GM12891 (cell line): ENCODE measurements at regions not wholly inside any gene's neighbourhood (a gene's known extent, or its start where the extent isn't known, plus 50 kb on each side); places are given as distances from the start of the nearest gene placed in this dataset.
"Not testable (repeated sequence)": the region's sequence is repeated elsewhere in the genome, so short reads cannot be mapped to it uniquely, and the experiment has no call there.

ENCODE experiments used
- DNase-seq: peaks from one replicate; pipeline ENCODE4 v3.0.0; 2011; ENCODE audit warnings: low spot score; ENCODE audit not compliant: insufficient read length
- FAIRE-seq: peaks from 2 replicates; lab custom pipeline; 2011; peaks lifted over from hg19 to GRCh38; lab: Jason Lieb, UNC
- PAX5 ChIP-seq: IDR thresholded peaks from 2 replicates; pipeline ENCODE4 v1.6.1; 2011; ENCODE audit warnings: low read length, moderate library complexity, mild to moderate bottlenecking; ENCODE audit not compliant: insufficient read depth, severe bottlenecking
- POLR2A ChIP-seq: IDR thresholded peaks from 2 replicates; pipeline ENCODE4 v1.6.1; 2011; ENCODE audit warnings: low read depth, low read length, control low read depth
- POLR2AphosphoS5 ChIP-seq: IDR thresholded peaks from 2 replicates; pipeline ENCODE4 v1.6.1; 2011; ENCODE audit warnings: low read depth, low read length, control low read depth
- POU2F2 ChIP-seq: IDR thresholded peaks from 2 replicates; pipeline ENCODE4 v1.6.1; 2011; ENCODE audit warnings: low read depth, mild to moderate bottlenecking, control low read depth, low read length, moderate library complexity
- SPI1 ChIP-seq: IDR thresholded peaks from 2 replicates; pipeline ENCODE4 v1.6.1; 2011; ENCODE audit warnings: low read depth, low read length, control low read depth
- TAF1 ChIP-seq: IDR thresholded peaks from 2 replicates; pipeline ENCODE4 v1.6.1; 2011; ENCODE audit warnings: low read depth, low read length, control low read depth

GRCh38 chr14:43671716-43672485 lies 835.2 kb downstream of the FSCB start:
- FAIRE-seq (no peak), DNase-seq (no peak)
- TF ChIP-seq POLR2AphosphoS5 (no peak), PAX5 (no peak), SPI1 (no peak), POLR2A (no peak), POU2F2 (no peak), TAF1 (no peak)

DNA sequence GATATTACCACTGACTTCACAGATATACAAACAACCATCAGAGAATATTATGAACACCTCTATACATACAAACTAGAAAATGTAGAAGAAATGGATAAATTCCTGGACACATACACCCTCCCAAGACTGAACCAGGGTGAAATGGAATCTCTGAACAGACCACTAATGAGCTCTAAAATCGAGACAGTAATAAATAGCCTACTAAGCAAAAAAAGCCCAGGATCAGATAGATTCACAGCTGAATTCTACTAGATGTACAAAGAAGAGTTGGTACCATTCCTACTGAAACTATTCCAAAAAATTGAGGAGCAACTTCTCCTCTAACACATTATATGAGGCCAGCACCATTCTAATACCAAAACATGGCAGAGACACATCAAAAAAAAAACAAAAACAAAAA lies 837.7 kb downstream of the FSCB start:
- no peak for FAIRE-seq
- TF ChIP-seq POU2F2, result no peak
- TF ChIP-seq PAX5, result no peak
- TF ChIP-seq POLR2AphosphoS5, result no peak
- no peak for TF ChIP-seq TAF1
- no peak for TF ChIP-seq POLR2A
- TF ChIP-seq SPI1, result no peak
- DNase-seq, result no peak

- no peak for DNase-seq
- FAIRE-seq, result no peak
- TF ChIP-seq POLR2AphosphoS5, result no peak
- TF ChIP-seq POLR2A, result no peak
- TF ChIP-seq TAF1, result no peak
- TF ChIP-seq POU2F2, result no peak
- TF ChIP-seq SPI1, result no peak
- TF ChIP-seq PAX5, result no peak
Observed at GRCh38 chr14:43665570-43666267, 841.4 kb downstream of the FSCB start.

DNA sequence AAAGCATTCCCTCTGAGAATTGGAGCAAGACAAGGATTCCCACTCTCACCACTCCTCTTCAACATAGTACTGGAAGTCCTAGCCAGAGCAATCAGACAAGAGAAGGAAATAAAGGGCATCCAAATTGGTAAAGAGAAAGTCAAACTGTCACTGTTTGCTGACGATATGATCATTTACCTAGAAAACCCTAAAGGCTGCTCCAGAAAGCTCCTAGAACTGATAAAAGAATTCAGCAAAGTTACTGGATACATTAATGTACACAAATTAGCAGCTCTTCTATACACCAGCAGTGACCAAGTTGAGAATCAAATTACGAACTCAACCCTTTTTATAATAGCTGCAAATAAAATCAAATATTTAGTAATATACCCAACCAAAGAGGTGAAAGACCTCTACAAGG lies 851.9 kb downstream of the FSCB start:
- not testable (repeated sequence) for FAIRE-seq

GRCh38 chr14:43651896-43652295 lies 855.2 kb downstream of the FSCB start:
- DNase-seq (no peak), FAIRE-seq (no peak)
- TF ChIP-seq POLR2AphosphoS5, result no peak
- TF ChIP-seq SPI1, result no peak
- TF ChIP-seq POLR2A, result no peak
- TF ChIP-seq POU2F2, result no peak
- TF ChIP-seq TAF1, result no peak
- no peak for TF ChIP-seq PAX5

More for the DNA sequence above, 851.9 kb downstream of the FSCB start:
- not testable (repeated sequence) for DNase-seq

GRCh38 chr14:43651185-43651787 lies 855.8 kb downstream of the FSCB start:
- DNase-seq, result no peak
- no peak for FAIRE-seq
- TF ChIP-seq POLR2AphosphoS5 (no peak), SPI1 (no peak), POLR2A (no peak), POU2F2 (no peak), PAX5 (no peak), TAF1 (no peak)

DNA sequence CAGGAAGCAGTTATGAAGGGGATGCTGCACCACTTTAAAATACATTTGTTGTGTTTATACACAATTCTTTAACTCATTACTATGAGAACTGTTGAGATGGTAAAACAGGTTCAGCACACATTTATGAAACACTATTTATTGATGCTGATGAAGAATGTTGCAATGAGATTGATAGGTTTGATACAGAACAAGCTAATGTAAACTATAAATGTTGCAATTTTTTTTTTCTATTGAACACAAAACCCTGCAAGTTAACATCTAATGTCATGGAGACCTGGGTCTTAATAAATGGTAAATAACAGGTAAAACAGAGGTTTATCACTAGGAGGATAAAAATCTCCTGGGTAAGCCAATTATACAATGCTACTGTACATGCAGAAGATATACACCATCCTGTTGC lies 857.6 kb downstream of the FSCB start:
- TF ChIP-seq TAF1 (no peak), POLR2AphosphoS5 (no peak), POU2F2 (no peak), SPI1 (no peak), POLR2A (no peak), PAX5 (no peak)
- no peak for FAIRE-seq
- no peak for DNase-seq

DNA sequence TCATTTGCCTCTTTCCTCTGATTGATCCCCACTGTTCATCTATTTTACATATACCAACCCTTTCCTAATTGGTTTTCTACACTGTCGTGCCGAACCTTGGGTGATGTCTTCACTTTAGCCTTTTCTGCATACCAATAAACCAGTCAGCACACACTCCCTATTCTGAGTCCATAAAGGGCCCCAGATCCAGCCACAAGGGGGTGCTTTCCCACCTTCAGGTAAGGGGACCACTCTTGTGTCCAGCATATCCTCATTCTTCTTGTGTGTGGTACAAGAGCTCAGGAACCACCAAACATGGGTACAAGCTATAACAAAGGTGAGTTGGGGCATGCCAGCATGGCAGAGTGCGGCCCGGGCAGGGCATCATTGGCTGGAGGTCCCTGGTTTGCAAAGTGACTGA lies 859.8 kb downstream of the FSCB start:
- no peak for FAIRE-seq
- no peak for DNase-seq
- TF ChIP-seq POLR2A (no peak), PAX5 (no peak), POU2F2 (no peak), SPI1 (no peak), POLR2AphosphoS5 (no peak), TAF1 (no peak)

- TF ChIP-seq PAX5, result no peak
- no peak for TF ChIP-seq SPI1
- TF ChIP-seq TAF1, result no peak
- TF ChIP-seq POU2F2, result no peak
- TF ChIP-seq POLR2A, result no peak
- no peak for TF ChIP-seq POLR2AphosphoS5
- FAIRE-seq (no peak), DNase-seq (no peak)
Observed at GRCh38 chr14:43640718-43641267, 866.3 kb downstream of the FSCB start.

DNA sequence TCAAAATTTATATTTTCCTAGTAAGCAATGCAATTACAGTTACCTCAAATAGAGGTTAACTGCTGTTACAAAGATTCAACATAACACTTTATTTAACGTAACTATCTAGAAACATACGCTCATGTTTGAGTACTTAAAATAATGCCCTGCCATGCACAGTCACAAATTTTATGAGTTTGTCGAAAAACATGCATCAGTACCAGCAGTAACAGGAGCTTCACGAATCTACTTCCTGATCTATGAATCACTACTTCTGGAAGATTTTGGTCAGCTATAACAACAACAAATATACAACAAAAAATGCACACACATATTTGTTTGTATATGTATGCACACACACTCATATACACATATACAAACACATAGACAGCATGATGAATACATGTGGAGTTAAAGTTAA lies 881.8 kb downstream of the FSCB start:
- DNase-seq (no peak), FAIRE-seq (no peak)
- TF ChIP-seq POLR2A (no peak), SPI1 (no peak), POLR2AphosphoS5 (no peak), TAF1 (no peak), PAX5 (no peak), POU2F2 (no peak)
